Tibial nerve (tissue), 4 donors: ENCODE measurements at regions not wholly inside any gene's neighbourhood (a gene's known extent, or its start where the extent isn't known, plus 50 kb on each side); places are given as distances from the start of the nearest gene placed in this dataset.

ENCODE experiments used
- DNase-seq, 2 donors: peaks; one replicate each; pipeline ENCODE4 v3.0.0-alpha.2; 2019; ENCODE audit warnings: low spot score in 2 of 2
- H3K27ac ChIP-seq, 4 donors: fragments of 200-600 bp; sonication (generic) in 3 of 4; one replicate each; pipeline ENCODE4 v1.5.1; 2017 to 2019; ENCODE audit warnings: mild to moderate bottlenecking in 1 of 4
- H3K27me3 ChIP-seq, 2 donors: fragments of 200-600 bp; sonication (generic) in 1 of 2; one replicate each; pipeline versions ENCODE4 v1.5.1 to v1.6.0; 2017 to 2019
- H3K36me3 ChIP-seq, 3 donors: fragments of 200-600 bp; sonication (generic); one replicate each; pipeline ENCODE4 v1.5.1; 2018 to 2019
- H3K4me1 ChIP-seq, 4 donors: fragments of 200-600 bp; sonication (generic) in 3 of 4; one replicate each; pipeline ENCODE4 v1.5.1; 2017 to 2019
- H3K4me3 ChIP-seq, 4 donors: fragments of 200-600 bp; sonication (generic) in 3 of 4; one replicate each; pipeline ENCODE4 v1.5.1; 2017 to 2019; ENCODE audit warnings: mild to moderate bottlenecking in 1 of 4, moderate library complexity in 1 of 4
- H3K9me3 ChIP-seq, 4 donors: fragments of 200-600 bp; sonication (generic) in 3 of 4; one replicate each; pipeline ENCODE4 v1.5.1; 2017 to 2019
- EP300 ChIP-seq, 2 donors: sonication (generic); formaldehyde crosslinking; IDR thresholded peaks; one replicate each; pipeline ENCODE4 v1.6.1; 2017; ENCODE audit warnings: antibody characterized with exemption in 2 of 2, mild to moderate bottlenecking in 1 of 2
- POLR2A ChIP-seq, 2 donors: fragments of 450-650 bp; IDR thresholded peaks; one replicate each; pipeline ENCODE4 v1.6.1; 2017; ENCODE audit warnings: antibody characterized with exemption in 2 of 2, mild to moderate bottlenecking in 2 of 2, moderate library complexity in 2 of 2
- WGBS, 2 donors: methylation state at CpG; one replicate each; pipeline ENCODE4 v1.1.5; 2018; 5-methylcytosine and 5-hydroxymethylcytosine counted together
- TF ChIP-seq, protein P1 (sequence below), 5 experiments: fragments of 200-600 bp in 3 of 5; fragments of 450-650 bp in 2 of 5; sonication (generic) in 3 of 5; IDR thresholded peaks; one replicate each; pipeline ENCODE4 v1.5.1; 2016 to 2019; ENCODE audit warnings: antibody characterized with exemption in 5 of 5, mild to moderate bottlenecking in 3 of 5, moderate library complexity in 2 of 5

DNA sequence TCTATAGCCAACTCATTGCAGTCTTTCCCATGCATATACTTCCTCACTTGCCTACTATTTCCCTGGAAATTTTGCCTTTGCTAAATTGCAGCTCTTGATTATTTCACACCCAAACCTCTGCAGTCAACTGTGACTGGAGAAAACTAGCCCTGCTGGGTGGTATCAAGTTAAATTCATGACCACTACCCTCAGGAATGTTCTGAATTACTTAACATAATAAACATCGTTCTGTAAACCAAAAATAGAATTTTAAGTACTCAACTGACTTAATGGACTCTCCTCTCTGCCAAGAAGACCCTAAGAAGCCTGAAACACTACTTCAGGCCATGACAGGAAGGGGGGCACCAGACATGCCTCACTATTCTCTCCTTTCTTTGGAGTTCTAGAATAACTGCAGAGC, 1278.0 kb upstream of the GBE1 start:
- H3K4me1 ChIP-seq: no peaks in the 10 kb centered on the region
- H3K27ac ChIP-seq: no peak overlapping the region

DNA sequence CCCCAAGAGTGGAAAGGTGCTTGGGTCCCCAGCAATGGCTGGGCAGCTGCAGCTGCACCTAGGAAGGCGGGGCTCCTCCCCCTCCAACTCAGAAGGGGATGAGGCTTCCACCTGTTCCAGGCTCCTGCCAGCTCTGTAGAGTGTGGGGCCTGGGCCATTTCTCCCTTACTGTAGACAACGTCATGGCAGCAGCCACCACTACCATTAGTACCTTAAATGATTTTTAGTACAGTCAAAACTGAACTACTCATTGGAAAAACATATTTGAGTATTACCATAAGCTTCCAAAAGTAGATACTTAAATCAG, 1274.2 kb upstream of the GBE1 start:
- H3K9me3 ChIP-seq: no peaks in the 10 kb centered on the region
- no peak overlapping the region for H3K27ac ChIP-seq
- no peak overlapping the region for H3K4me3 ChIP-seq
- 81 to 95% methylated on average over 2 of the region's 2 CpGs for WGBS, 2 donors
- no peak for DNase-seq
- H3K27me3 ChIP-seq: no peaks in the 10 kb centered on the region
- TF ChIP-seq POLR2A (IDR thresholded peaks at IDR 0.05) (no peak), EP300 (IDR thresholded peaks at IDR 0.05) (no peak)
- TF ChIP-seq, protein P1, sequence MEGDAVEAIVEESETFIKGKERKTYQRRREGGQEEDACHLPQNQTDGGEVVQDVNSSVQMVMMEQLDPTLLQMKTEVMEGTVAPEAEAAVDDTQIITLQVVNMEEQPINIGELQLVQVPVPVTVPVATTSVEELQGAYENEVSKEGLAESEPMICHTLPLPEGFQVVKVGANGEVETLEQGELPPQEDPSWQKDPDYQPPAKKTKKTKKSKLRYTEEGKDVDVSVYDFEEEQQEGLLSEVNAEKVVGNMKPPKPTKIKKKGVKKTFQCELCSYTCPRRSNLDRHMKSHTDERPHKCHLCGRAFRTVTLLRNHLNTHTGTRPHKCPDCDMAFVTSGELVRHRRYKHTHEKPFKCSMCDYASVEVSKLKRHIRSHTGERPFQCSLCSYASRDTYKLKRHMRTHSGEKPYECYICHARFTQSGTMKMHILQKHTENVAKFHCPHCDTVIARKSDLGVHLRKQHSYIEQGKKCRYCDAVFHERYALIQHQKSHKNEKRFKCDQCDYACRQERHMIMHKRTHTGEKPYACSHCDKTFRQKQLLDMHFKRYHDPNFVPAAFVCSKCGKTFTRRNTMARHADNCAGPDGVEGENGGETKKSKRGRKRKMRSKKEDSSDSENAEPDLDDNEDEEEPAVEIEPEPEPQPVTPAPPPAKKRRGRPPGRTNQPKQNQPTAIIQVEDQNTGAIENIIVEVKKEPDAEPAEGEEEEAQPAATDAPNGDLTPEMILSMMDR (IDR thresholded peaks at IDR 0.05): no peak
- no peaks in the 10 kb centered on the region for H3K36me3 ChIP-seq
- no peaks in the 10 kb centered on the region for H3K4me1 ChIP-seq

More for the DNA sequence above, 1278.0 kb upstream of the GBE1 start:
- Histone ChIP-seq H3K4me3 (no peak overlapping the region), H3K36me3 (no peaks in the 10 kb centered on the region), H3K9me3 (no peaks in the 10 kb centered on the region), H3K27me3 (no peaks in the 10 kb centered on the region)
- DNase-seq: no peak
- TF ChIP-seq EP300 (IDR thresholded peaks at IDR 0.05) (no peak), POLR2A (IDR thresholded peaks at IDR 0.05) (no peak)
- TF ChIP-seq, protein P1 (IDR thresholded peaks at IDR 0.05): no peak
- 11 to 19% methylated on average over 1 of the region's 1 CpG for WGBS, 2 donors

DNA sequence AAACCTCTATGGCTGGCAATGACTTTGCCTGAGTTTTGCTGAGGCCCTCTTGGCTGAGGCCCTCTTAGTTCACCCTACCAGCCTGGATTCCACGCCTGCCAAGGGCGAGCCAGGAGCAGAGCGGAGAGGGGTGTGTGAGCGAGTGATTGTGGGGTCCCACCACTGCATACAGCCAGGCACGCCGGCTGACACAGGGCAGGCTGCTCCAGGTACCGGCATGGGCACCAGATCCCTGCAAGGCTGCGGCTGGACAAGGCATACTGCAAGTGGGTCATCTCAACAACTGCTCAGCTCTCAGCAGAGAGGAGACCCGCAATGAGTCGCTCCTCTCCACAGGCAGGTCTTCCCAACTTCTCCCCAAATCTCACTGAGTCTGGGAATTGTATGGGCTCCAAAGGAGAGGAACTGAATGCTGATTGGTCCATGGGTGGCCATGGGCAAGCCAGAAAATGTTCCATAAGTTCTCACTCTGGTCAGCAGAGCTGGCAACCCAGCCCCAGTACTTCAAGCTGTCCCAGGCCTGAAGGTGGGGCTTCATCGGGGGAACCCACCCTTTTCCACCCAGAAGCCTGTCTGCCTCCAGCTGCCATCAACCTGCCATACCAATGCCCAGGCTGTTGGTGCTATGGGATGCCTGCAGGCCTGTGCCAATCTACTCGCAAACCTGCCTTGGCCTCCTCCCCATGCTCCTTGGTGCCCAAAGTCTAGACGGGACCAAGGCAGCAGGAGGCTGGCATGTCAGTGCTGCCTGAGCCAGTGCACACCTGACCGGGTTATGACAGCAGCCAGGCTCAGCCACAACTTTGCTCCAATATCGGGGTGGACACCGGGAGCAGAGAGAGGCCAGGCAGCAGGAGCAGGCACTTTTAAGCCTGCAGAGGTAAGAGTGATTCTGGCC, 1273.6 kb upstream of the GBE1 start:
- no peaks in the 10 kb centered on the region for H3K27me3 ChIP-seq
- TF ChIP-seq EP300 (IDR thresholded peaks at IDR 0.05): no peak
- TF ChIP-seq POLR2A (IDR thresholded peaks at IDR 0.05): no peak
- TF ChIP-seq, protein P1 (IDR thresholded peaks at IDR 0.05): no peak
- H3K4me1 ChIP-seq: no peaks in the 10 kb centered on the region
- no peak for DNase-seq
- WGBS, 2 donors: 95 to 99% methylated on average over 16 of the region's 16 CpGs
- no peaks in the 10 kb centered on the region for H3K36me3 ChIP-seq
- H3K27ac ChIP-seq: no peak overlapping the region
- H3K9me3 ChIP-seq: peaks cover 0 to under 1% (median 0%) of the 10 kb centered on the region in 4 donors
- no peak overlapping the region for H3K4me3 ChIP-seq

DNA sequence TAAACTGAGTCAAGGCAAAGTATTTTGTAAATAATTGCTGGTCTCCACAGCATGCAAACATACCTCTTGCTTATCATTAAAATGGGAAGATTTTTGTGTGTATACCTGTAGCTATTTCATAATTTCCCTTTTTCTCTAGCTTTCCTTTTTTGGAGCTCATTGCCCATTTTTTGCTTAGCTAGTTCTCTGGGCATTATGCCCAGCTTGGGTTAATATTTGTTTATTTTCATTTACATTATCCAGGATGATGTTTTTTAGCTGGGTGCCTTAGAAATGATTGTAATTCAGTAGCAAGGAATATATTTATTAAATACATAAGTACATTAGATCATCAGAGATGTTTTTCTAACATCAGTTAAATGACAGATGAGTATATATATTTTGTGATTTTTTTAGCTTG, 1271.7 kb upstream of the GBE1 start:
- Histone ChIP-seq H3K36me3 (no peaks in the 10 kb centered on the region), H3K9me3 (peaks cover 0 to 5% (median 0%) of the 10 kb centered on the region in 4 donors), H3K4me1 (no peaks in the 10 kb centered on the region), H3K4me3 (no peak overlapping the region), H3K27ac (no peak overlapping the region), H3K27me3 (no peaks in the 10 kb centered on the region)
- no peak for TF ChIP-seq EP300 (IDR thresholded peaks at IDR 0.05)
- TF ChIP-seq, protein P1 (IDR thresholded peaks at IDR 0.05): no peak
- no peak for TF ChIP-seq POLR2A (IDR thresholded peaks at IDR 0.05)
- no peak for DNase-seq

DNA sequence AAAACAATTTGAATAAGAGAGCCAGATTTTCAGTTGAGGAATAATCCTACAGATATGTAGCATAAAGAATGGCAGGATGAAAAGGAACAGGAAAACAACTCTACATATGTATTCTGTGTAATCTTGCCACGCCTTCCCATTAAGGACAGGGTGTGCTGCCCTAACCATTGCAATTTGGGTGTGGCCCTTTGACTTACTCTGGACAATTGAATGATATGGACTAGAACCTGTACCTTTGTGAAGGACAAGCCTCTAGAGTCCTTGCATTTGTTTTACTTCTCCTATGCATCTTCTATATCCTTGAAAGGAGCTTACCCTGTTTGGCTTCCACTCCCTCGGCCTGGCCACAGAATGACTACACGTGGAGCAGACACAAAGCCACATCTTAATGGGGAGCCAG, 1261.6 kb upstream of the GBE1 start:
- 88 to 89% methylated on average over 3 of the region's 3 CpGs for WGBS, 2 donors
- TF ChIP-seq, protein P1 (IDR thresholded peaks at IDR 0.05): no peak
- TF ChIP-seq EP300 (IDR thresholded peaks at IDR 0.05) (no peak), POLR2A (IDR thresholded peaks at IDR 0.05) (no peak)
- DNase-seq: no peak
- H3K27me3 ChIP-seq: no peaks in the 10 kb centered on the region
- H3K27ac ChIP-seq: no peak overlapping the region
- H3K4me1 ChIP-seq: no peaks in the 10 kb centered on the region
- H3K4me3 ChIP-seq: no peak overlapping the region
- no peaks in the 10 kb centered on the region for H3K36me3 ChIP-seq
- H3K9me3 ChIP-seq: no peaks in the 10 kb centered on the region
